Natural killer cell (primary cell): ENCODE measurements at regions not wholly inside any gene's neighbourhood (a gene's known extent, or its start where the extent isn't known, plus 50 kb on each side); places are given as distances from the start of the nearest gene placed in this dataset.

Source experiments
- ATAC-seq, 3 donors: fragments of 150-1000 bp in 2 of 3; fragments of 200-7000 bp in 1 of 3; cut with Tn5 transposase; 1 replicate in 1 of 3; 2 replicates in 2 of 3; pipeline ENCODE4 v1.10.0; 2021; ENCODE audit warnings: mild to moderate bottlenecking in 2 of 3, moderate library complexity in 2 of 3
- DNase-seq, 2 donors: peaks; one replicate each; pipeline versions ENCODE4 v3.0.0 to v3.0.0-alpha.2; 2013 to 2021; ENCODE audit warnings: mixed read lengths in 1 of 2
- H3K27ac ChIP-seq: one replicate; pipeline ENCODE4 v1.5.1; 2013; ENCODE audit warnings: mild to moderate bottlenecking, low read length
- H3K27me3 ChIP-seq: one replicate; pipeline ENCODE4 v1.6.1; 2013; ENCODE audit warnings: low read length; ENCODE audit not compliant: control insufficient read depth, insufficient read depth
- H3K36me3 ChIP-seq: one replicate; pipeline ENCODE4 v1.6.1; 2013; ENCODE audit warnings: low read length; ENCODE audit not compliant: control insufficient read depth, insufficient read depth
- H3K4me1 ChIP-seq: one replicate; pipeline ENCODE4 v1.6.1; 2013; ENCODE audit warnings: low read length; ENCODE audit not compliant: control insufficient read depth, insufficient read depth
- H3K4me3 ChIP-seq: one replicate; pipeline ENCODE4 v1.5.1; 2013; ENCODE audit warnings: low read length
- H3K9me3 ChIP-seq: one replicate; pipeline ENCODE4 v1.6.1; 2013; ENCODE audit warnings: low read length; ENCODE audit not compliant: control insufficient read depth, insufficient read depth
- H3K27ac Mint-ChIP-seq, 2 donors: one replicate each; pipeline ENCODE4 v1.8.0; 2022; ENCODE audit warnings: mild to moderate bottlenecking in 2 of 2, mixed read lengths in 2 of 2, moderate library complexity in 1 of 2
- H3K27me3 Mint-ChIP-seq, 2 donors: one replicate each; pipeline ENCODE4 v1.8.0; 2022; ENCODE audit warnings: low read depth in 2 of 2, mixed read lengths in 2 of 2
- H3K36me3 Mint-ChIP-seq: one replicate; pipeline ENCODE4 v1.8.0; 2022; ENCODE audit warnings: mixed read lengths
- H3K4me1 Mint-ChIP-seq, 2 donors: one replicate each; pipeline ENCODE4 v1.8.0; 2022; ENCODE audit warnings: mixed read lengths in 2 of 2
- H3K4me3 Mint-ChIP-seq: one replicate; pipeline ENCODE4 v1.8.0; 2022; ENCODE audit warnings: mild to moderate bottlenecking, moderate library complexity, mixed read lengths
- H3K9me3 Mint-ChIP-seq, 2 donors: one replicate each; pipeline ENCODE4 v1.8.0; 2022; ENCODE audit warnings: mixed read lengths in 2 of 2
- WGBS: methylation state at CpG from one replicate; pipeline ENCODE4 v1.1.7; 2013; ENCODE audit warnings: missing lambda C conversion rate; ENCODE audit not compliant: insufficient coverage; 5-methylcytosine and 5-hydroxymethylcytosine counted together
- intact Hi-C: fragments of 100-400 bp; cut with micrococcal nuclease; formaldehyde crosslinking; loops from one replicate; pipeline ENCODE4 v1.14.2; 2022
- TF ChIP-seq, protein P1 (sequence below): fragments of 200-600 bp; IDR thresholded peaks from one replicate; pipeline ENCODE4 v1.8.0; 2022; ENCODE audit warnings: antibody characterized with exemption

DNA sequence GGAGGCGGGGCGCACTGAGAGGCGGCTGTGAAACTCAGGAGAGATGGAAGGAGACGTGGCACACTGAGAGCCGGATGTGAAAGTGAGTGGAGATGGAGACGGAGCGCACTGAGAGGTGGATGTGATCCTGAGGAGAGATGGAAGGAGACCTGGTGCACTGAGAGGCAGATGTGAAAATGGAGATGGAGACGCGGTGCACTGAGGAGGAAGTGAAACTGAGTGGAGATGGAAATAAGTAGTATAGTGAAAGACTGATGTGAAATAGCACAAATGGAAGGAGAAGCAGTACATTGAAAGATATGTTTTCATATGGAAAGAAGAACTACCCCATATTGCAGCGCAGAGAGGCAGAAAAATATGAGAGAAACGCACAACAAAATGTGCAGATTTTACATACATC is 281.6 kb upstream of the RGPD4 start:
- Mint-ChIP-seq H3K4me3 (no peak overlapping the region), H3K27ac (no peak overlapping the region), H3K36me3 (no peaks in the 10 kb centered on the region), H3K27me3 (no peaks in the 10 kb centered on the region), H3K4me1 (no peaks in the 10 kb centered on the region), H3K9me3 (peaks cover 4 to 8% of the 10 kb centered on the region in 2 donors)
- H3K9me3 ChIP-seq = peaks cover 3% of the 10 kb centered on the region
- no peaks in the 10 kb centered on the region for H3K4me1 ChIP-seq
- WGBS = 89% methylated on average over 9 of the region's 11 CpGs
- no peaks in the 10 kb centered on the region for H3K27me3 ChIP-seq
- H3K4me3 ChIP-seq = no peak overlapping the region
- ATAC-seq (no peak), DNase-seq (no peak)
- H3K36me3 ChIP-seq = no peaks in the 10 kb centered on the region
- intact Hi-C loops = no loop called here
- TF ChIP-seq, protein P1, sequence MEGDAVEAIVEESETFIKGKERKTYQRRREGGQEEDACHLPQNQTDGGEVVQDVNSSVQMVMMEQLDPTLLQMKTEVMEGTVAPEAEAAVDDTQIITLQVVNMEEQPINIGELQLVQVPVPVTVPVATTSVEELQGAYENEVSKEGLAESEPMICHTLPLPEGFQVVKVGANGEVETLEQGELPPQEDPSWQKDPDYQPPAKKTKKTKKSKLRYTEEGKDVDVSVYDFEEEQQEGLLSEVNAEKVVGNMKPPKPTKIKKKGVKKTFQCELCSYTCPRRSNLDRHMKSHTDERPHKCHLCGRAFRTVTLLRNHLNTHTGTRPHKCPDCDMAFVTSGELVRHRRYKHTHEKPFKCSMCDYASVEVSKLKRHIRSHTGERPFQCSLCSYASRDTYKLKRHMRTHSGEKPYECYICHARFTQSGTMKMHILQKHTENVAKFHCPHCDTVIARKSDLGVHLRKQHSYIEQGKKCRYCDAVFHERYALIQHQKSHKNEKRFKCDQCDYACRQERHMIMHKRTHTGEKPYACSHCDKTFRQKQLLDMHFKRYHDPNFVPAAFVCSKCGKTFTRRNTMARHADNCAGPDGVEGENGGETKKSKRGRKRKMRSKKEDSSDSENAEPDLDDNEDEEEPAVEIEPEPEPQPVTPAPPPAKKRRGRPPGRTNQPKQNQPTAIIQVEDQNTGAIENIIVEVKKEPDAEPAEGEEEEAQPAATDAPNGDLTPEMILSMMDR = no peak
- H3K27ac ChIP-seq = no peak overlapping the region

DNA sequence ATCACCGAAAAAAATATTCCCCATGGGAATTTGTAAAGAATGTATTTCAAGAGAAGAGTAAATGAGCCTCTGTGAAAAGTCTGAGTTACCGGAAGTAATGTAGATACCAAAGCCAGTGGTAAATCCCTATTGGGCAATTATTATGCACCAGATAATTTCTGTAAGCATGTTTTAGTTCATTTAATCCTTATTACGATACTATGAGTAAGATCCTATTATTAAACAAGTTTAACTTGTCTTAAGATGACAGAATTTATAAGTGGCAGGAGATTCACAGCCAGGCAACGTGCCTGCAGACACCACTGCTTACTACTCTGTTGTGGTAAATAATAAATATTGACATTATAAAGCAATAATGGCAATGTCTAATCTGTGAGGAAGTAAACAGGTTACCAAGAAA is 280.8 kb upstream of the RGPD4 start:
- H3K4me3 ChIP-seq = no peak overlapping the region
- peaks cover 3% of the 10 kb centered on the region for H3K9me3 ChIP-seq
- ATAC-seq (no peak), DNase-seq (no peak)
- no peaks in the 10 kb centered on the region for H3K27me3 Mint-ChIP-seq
- 80% methylated on average over 2 of the region's 4 CpGs for WGBS
- H3K27ac ChIP-seq = no peak overlapping the region
- H3K27ac Mint-ChIP-seq = no peak overlapping the region
- no peaks in the 10 kb centered on the region for H3K36me3 Mint-ChIP-seq
- TF ChIP-seq, protein P1 = no peak
- no peaks in the 10 kb centered on the region for H3K36me3 ChIP-seq
- intact Hi-C loops = no loop called here
- H3K9me3 Mint-ChIP-seq = peaks cover 1 to 3% of the 10 kb centered on the region in 2 donors
- H3K27me3 ChIP-seq = no peaks in the 10 kb centered on the region
- no peak overlapping the region for H3K4me3 Mint-ChIP-seq
- no peaks in the 10 kb centered on the region for H3K4me1 Mint-ChIP-seq
- no peaks in the 10 kb centered on the region for H3K4me1 ChIP-seq

DNA sequence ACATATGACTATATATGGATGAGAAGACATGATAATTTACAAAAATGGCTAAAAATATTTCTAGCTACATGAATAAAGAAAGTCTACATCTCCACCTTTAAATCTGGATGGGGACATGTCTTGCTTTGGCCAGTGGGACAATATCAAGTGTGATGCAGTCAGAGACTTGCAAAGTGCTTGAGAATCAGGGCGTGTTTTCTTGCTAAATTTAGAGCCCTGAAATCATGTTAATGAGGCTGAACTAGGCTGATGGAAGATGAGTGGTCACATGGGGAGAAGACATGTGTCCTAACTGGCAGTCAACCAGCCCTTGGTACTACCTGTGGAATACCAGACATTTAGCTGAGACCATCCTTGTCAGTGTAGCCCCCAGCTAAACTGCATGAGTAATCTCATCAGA is 278.5 kb upstream of the RGPD4 start:
- Histone ChIP-seq H3K4me3 (no peak overlapping the region), H3K9me3 (peaks cover 3% of the 10 kb centered on the region), H3K27ac (no peak overlapping the region), H3K27me3 (no peaks in the 10 kb centered on the region), H3K4me1 (no peaks in the 10 kb centered on the region), H3K36me3 (no peaks in the 10 kb centered on the region)
- Mint-ChIP-seq H3K36me3 (no peaks in the 10 kb centered on the region), H3K27ac (no peak overlapping the region), H3K27me3 (no peaks in the 10 kb centered on the region), H3K9me3 (peaks cover 0 to 2% of the 10 kb centered on the region in 2 donors), H3K4me1 (no peaks in the 10 kb centered on the region), H3K4me3 (no peak overlapping the region)
- TF ChIP-seq, protein P1 = no peak
- intact Hi-C loops = no loop called here
- DNase-seq = no peak
- ATAC-seq = no peak
- WGBS = 78% methylated on average over 1 of the region's 1 CpG

DNA sequence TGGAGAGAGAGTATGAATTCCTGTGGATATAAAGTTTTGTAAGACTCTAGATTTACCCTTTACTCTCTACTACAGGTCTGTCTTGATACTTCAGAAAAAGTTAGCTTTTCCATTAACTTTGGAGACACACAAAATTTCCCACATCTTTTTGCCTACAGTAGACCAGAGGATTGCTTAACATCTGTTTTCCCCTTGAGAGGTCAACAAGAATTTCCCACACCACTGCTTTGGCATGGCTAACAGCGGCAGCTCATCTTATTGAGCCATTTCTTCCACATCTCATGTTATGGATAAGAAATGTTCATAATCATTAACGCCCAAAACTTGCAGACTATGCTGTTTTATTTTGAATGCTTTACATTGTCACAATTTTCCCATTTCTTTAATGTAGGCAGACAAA is 273.6 kb upstream of the RGPD4 start:
- no peaks in the 10 kb centered on the region for H3K27me3 ChIP-seq
- WGBS = 78% methylated on average over 1 of the region's 2 CpGs
- no peak overlapping the region for H3K4me3 ChIP-seq
- H3K36me3 Mint-ChIP-seq = no peaks in the 10 kb centered on the region
- ATAC-seq = no peak
- no peak overlapping the region for H3K4me3 Mint-ChIP-seq
- intact Hi-C loops = no loop called here
- no peaks in the 10 kb centered on the region for H3K4me1 Mint-ChIP-seq
- peaks cover 12% of the 10 kb centered on the region for H3K9me3 ChIP-seq
- H3K27ac ChIP-seq = no peak overlapping the region
- H3K27me3 Mint-ChIP-seq = no peaks in the 10 kb centered on the region
- H3K27ac Mint-ChIP-seq = no peak overlapping the region
- H3K4me1 ChIP-seq = no peaks in the 10 kb centered on the region
- TF ChIP-seq, protein P1 = no peak
- no peak for DNase-seq
- H3K9me3 Mint-ChIP-seq = peaks cover 2 to 6% of the 10 kb centered on the region in 2 donors
- no peaks in the 10 kb centered on the region for H3K36me3 ChIP-seq
